SK-N-SH (cell line): ENCODE measurements at regions not wholly inside any gene's neighbourhood (a gene's known extent, or its start where the extent isn't known, plus 50 kb on each side); places are given as distances from the start of the nearest gene placed in this dataset.

Experiments
- CTCF ChIA-PET: fragments of 300-600, 350-600 bp; formaldehyde crosslinking; extraction: SDS; loops from one replicate; lab custom pipeline; 2021; lab: Yijun Ruan, JAX
- POLR2A ChIA-PET: fragments of 350-600 bp; sonication (Branson Sonifier 250); formaldehyde crosslinking; extraction: SDS; loops from one replicate; lab custom pipeline; 2020; ENCODE audit warnings: antibody characterized with exemption, inconsistent platforms; lab: Yijun Ruan, JAX
- DNase-seq: peaks from one replicate; pipeline ENCODE4 v3.0.0; 2012
- H2AFZ ChIP-seq: fragments of 200-600 bp; sonication (generic); 2 replicates; pipeline ENCODE4 v1.8.1; 2016; ENCODE audit warnings: antibody characterized with exemption, mild to moderate bottlenecking, low read depth
- H3F3A ChIP-seq: fragments of 200-600 bp; sonication (generic); replicated peaks from 2 replicates; pipeline ENCODE3; 2016; ENCODE audit warnings: antibody characterized with exemption, mild to moderate bottlenecking; ENCODE audit not compliant: insufficient read depth
- H3K27ac ChIP-seq, 2 experiments: fragments of 200-500 bp in 1 of 2; fragments of 200-600 bp in 1 of 2; sonication (Bioruptor generic) in 1 of 2; sonication (generic), shearing (Covaris generic) in 1 of 2; 2 replicates each; pipeline versions ENCODE4 v1.5.1 to v1.6.1; 2014 to 2016; ENCODE audit warnings: low read depth in 2 of 2, inconsistent platforms in 1 of 2, low read length in 1 of 2, mild to moderate bottlenecking in 1 of 2, mixed read lengths in 1 of 2
- H3K27me3 ChIP-seq: fragments of 200-600 bp; sonication (generic), shearing (Covaris generic); 2 replicates; pipeline ENCODE4 v1.6.1; 2016; ENCODE audit warnings: mixed run types; ENCODE audit not compliant: insufficient read depth
- H3K36me3 ChIP-seq, 2 experiments: fragments of 200-500 bp in 1 of 2; fragments of 200-600 bp in 1 of 2; sonication (Bioruptor generic) in 1 of 2; sonication (generic) in 1 of 2; replicated peaks in 1 of 2; 2 replicates each; pipeline versions ENCODE3 to v1.5.1; 2014 to 2016; ENCODE audit warnings: low read length in 1 of 2, mild to moderate bottlenecking in 1 of 2; ENCODE audit not compliant: insufficient read depth in 2 of 2, control insufficient read depth in 1 of 2
- H3K4me1 ChIP-seq, 2 experiments: fragments of 200-500 bp in 1 of 2; fragments of 200-600 bp in 1 of 2; sonication (Bioruptor generic) in 1 of 2; sonication (generic), shearing (Covaris generic) in 1 of 2; 2 replicates each; pipeline versions ENCODE4 v1.5.1 to v1.6.1; 2014 to 2016; ENCODE audit warnings: low read depth in 1 of 2, low read length in 1 of 2, mixed run types in 1 of 2; ENCODE audit not compliant: insufficient read depth in 2 of 2, control insufficient read depth in 1 of 2
- H3K4me2 ChIP-seq: fragments of 200-600 bp; sonication (generic), shearing (Covaris generic); 2 replicates; pipeline ENCODE4 v1.6.1; 2017; ENCODE audit warnings: mixed run types
- H3K4me3 ChIP-seq, 2 experiments: fragments of 200-500 bp in 1 of 2; fragments of 200-600 bp in 1 of 2; sonication (Bioruptor generic) in 1 of 2; sonication (generic), shearing (Covaris generic) in 1 of 2; 2 replicates each; pipeline versions ENCODE4 v1.5.1 to v1.8.1; 2014 to 2016; ENCODE audit warnings: low read depth in 2 of 2, inconsistent platforms in 1 of 2, low read length in 1 of 2, mild to moderate bottlenecking in 1 of 2, mixed read lengths in 1 of 2, moderate library complexity in 1 of 2
- H3K79me2 ChIP-seq: fragments of 200-600 bp; sonication (generic); 2 replicates; pipeline ENCODE4 v1.8.1; 2017; ENCODE audit warnings: mild to moderate bottlenecking; ENCODE audit not compliant: insufficient read depth
- H3K9ac ChIP-seq: fragments of 200-600 bp; sonication (generic); 2 replicates; pipeline ENCODE4 v1.6.1; 2017; ENCODE audit warnings: mixed run types
- H3K9me2 ChIP-seq: fragments of 200-600 bp; sonication (generic); 2 replicates; pipeline ENCODE4 v1.6.1; 2017; ENCODE audit warnings: mixed run types
- H3K9me3 ChIP-seq: fragments of 200-600 bp; sonication (generic); 2 replicates; pipeline ENCODE4 v1.6.1; 2017; ENCODE audit warnings: mixed run types, mild to moderate bottlenecking, moderate library complexity
- H4K20me1 ChIP-seq: fragments of 200-600 bp; sonication (generic); 2 replicates; pipeline ENCODE4 v1.6.1; 2017; ENCODE audit warnings: mild to moderate bottlenecking, mixed run types; ENCODE audit not compliant: insufficient read depth
- CHD2 ChIP-seq: fragments of 150-350 bp; IDR thresholded peaks from 2 replicates; pipeline ENCODE4 v1.6.1; 2018; ENCODE audit warnings: low read length; ENCODE audit not compliant: partially characterized antibody
- ELF1 ChIP-seq: IDR thresholded peaks from 2 replicates; pipeline ENCODE4 v1.4.0; 2012
- FOXJ3 ChIP-seq: sonication (generic); formaldehyde crosslinking; IDR thresholded peaks from 2 replicates; pipeline ENCODE4 v1.5.1; 2020; ENCODE audit warnings: mild to moderate bottlenecking, missing genetic modification reagents
- FOXM1 ChIP-seq: IDR thresholded peaks from 2 replicates; pipeline ENCODE4 v1.4.0; 2012; ENCODE audit warnings: low read depth, mild to moderate bottlenecking
- GABPA ChIP-seq: IDR thresholded peaks from 2 replicates; pipeline ENCODE4 v1.4.0; 2012; ENCODE audit warnings: low read depth, mild to moderate bottlenecking
- JUND ChIP-seq: IDR thresholded peaks from 2 replicates; pipeline ENCODE4 v1.4.0; 2012
- MEF2A ChIP-seq: IDR thresholded peaks from 2 replicates; pipeline ENCODE4 v1.4.0; 2012; ENCODE audit warnings: low read depth, borderline replicate concordance
- NFIC ChIP-seq: IDR thresholded peaks from 2 replicates; pipeline ENCODE4 v1.4.0; 2012; ENCODE audit warnings: borderline replicate concordance
- SMC3 ChIP-seq: IDR thresholded peaks from 2 replicates; pipeline ENCODE4 v1.6.1; 2012; ENCODE audit warnings: low read depth, low read length, improper control_type of control experiment
- TEAD4 ChIP-seq: IDR thresholded peaks from 2 replicates; pipeline ENCODE4 v1.4.0; 2012; ENCODE audit warnings: mild to moderate bottlenecking, borderline replicate concordance; ENCODE audit not compliant: insufficient read depth
- WGBS: methylation state at CpG from one replicate; pipeline ENCODE4 v1.1.6; 2017; ENCODE audit warnings: low lambda C conversion rate; 5-methylcytosine and 5-hydroxymethylcytosine counted together
- TF ChIP-seq, protein P1 (sequence below): IDR thresholded peaks from 2 replicates; pipeline ENCODE4 v1.6.1; 2012; ENCODE audit warnings: mild to moderate bottlenecking, low read depth, low read length, moderate library complexity
- TF ChIP-seq, protein P2 (sequence below): fragments of 200-600 bp; sonication (generic); IDR thresholded peaks from 2 replicates; pipeline ENCODE4 v1.6.1; 2017; ENCODE audit warnings: antibody characterized with exemption, mild to moderate bottlenecking, moderate library complexity
- TF ChIP-seq, protein P3 (sequence below): fragments of 150-350 bp; IDR thresholded peaks from 2 replicates; pipeline ENCODE4 v1.6.1; 2017; ENCODE audit warnings: antibody characterized with exemption, low read length, low read depth, borderline replicate concordance

DNA sequence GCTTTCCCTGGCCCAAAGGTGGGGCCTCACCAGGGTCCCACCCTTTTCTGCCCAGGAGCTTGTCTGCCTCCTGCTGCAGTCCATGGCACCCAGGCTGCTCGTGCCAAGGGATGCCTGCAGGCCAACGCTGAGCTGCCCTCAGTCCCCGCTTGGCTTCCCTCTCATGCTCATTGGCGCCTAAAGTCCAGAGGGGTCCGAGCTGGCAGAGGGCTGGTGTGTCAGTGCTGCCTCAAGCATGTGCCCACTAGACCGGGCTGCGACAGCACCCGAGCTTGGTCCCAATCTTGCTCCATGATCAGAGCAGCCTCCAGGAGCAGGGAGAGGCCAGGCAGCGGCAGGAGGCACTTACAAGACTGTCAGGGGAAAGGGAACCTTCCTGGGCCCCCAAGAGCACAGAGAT is 287.0 kb downstream of the ICOS start:
- H3F3A ChIP-seq, result no peaks in the 10 kb centered on the region
- H3K27ac ChIP-seq, result no peak overlapping the region
- no peaks in the 10 kb centered on the region for H3K36me3 ChIP-seq
- ChIA-PET CTCF (interaction anchor here (2.3 kb wide), 1 partner anchor 78 kb away, joined by 7 read pairs; no protein-coding TSS in a partner anchor), POLR2A (no interaction called here)
- no peak overlapping the region for H3K9ac ChIP-seq
- H4K20me1 ChIP-seq, result no peaks in the 10 kb centered on the region
- no peak for DNase-seq
- H3K9me3 ChIP-seq, result no peaks in the 10 kb centered on the region
- TF ChIP-seq GABPA (no peak), FOXJ3 (CRISPR knock-in tag) (no peak), TEAD4 (no peak), MEF2A (no peak), JUND (no peak), SMC3 (no peak), ELF1 (no peak), CHD2 (no peak), NFIC (no peak), FOXM1 (no peak)
- TF ChIP-seq, protein P1, sequence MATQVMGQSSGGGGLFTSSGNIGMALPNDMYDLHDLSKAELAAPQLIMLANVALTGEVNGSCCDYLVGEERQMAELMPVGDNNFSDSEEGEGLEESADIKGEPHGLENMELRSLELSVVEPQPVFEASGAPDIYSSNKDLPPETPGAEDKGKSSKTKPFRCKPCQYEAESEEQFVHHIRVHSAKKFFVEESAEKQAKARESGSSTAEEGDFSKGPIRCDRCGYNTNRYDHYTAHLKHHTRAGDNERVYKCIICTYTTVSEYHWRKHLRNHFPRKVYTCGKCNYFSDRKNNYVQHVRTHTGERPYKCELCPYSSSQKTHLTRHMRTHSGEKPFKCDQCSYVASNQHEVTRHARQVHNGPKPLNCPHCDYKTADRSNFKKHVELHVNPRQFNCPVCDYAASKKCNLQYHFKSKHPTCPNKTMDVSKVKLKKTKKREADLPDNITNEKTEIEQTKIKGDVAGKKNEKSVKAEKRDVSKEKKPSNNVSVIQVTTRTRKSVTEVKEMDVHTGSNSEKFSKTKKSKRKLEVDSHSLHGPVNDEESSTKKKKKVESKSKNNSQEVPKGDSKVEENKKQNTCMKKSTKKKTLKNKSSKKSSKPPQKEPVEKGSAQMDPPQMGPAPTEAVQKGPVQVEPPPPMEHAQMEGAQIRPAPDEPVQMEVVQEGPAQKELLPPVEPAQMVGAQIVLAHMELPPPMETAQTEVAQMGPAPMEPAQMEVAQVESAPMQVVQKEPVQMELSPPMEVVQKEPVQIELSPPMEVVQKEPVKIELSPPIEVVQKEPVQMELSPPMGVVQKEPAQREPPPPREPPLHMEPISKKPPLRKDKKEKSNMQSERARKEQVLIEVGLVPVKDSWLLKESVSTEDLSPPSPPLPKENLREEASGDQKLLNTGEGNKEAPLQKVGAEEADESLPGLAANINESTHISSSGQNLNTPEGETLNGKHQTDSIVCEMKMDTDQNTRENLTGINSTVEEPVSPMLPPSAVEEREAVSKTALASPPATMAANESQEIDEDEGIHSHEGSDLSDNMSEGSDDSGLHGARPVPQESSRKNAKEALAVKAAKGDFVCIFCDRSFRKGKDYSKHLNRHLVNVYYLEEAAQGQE, result no peak
- TF ChIP-seq, protein P2, sequence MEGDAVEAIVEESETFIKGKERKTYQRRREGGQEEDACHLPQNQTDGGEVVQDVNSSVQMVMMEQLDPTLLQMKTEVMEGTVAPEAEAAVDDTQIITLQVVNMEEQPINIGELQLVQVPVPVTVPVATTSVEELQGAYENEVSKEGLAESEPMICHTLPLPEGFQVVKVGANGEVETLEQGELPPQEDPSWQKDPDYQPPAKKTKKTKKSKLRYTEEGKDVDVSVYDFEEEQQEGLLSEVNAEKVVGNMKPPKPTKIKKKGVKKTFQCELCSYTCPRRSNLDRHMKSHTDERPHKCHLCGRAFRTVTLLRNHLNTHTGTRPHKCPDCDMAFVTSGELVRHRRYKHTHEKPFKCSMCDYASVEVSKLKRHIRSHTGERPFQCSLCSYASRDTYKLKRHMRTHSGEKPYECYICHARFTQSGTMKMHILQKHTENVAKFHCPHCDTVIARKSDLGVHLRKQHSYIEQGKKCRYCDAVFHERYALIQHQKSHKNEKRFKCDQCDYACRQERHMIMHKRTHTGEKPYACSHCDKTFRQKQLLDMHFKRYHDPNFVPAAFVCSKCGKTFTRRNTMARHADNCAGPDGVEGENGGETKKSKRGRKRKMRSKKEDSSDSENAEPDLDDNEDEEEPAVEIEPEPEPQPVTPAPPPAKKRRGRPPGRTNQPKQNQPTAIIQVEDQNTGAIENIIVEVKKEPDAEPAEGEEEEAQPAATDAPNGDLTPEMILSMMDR, result no peak
- TF ChIP-seq, protein P3, sequence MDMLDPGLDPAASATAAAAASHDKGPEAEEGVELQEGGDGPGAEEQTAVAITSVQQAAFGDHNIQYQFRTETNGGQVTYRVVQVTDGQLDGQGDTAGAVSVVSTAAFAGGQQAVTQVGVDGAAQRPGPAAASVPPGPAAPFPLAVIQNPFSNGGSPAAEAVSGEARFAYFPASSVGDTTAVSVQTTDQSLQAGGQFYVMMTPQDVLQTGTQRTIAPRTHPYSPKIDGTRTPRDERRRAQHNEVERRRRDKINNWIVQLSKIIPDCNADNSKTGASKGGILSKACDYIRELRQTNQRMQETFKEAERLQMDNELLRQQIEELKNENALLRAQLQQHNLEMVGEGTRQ, result no peak
- no peak overlapping the region for H3K4me3 ChIP-seq
- no peaks in the 10 kb centered on the region for H3K27me3 ChIP-seq
- peaks cover 0 to 12% of the 10 kb centered on the region in 2 experiments; a peak in 2 of 4 replicates for H3K4me1 ChIP-seq
- H2AFZ ChIP-seq, result no peak overlapping the region
- H3K79me2 ChIP-seq, result no peaks in the 10 kb centered on the region
- no peak overlapping the region for H3K4me2 ChIP-seq
- H3K9me2 ChIP-seq, result no peaks in the 10 kb centered on the region
- WGBS, result no CpG with 5 or more reads among the region's 9 CpGs
